Neural progenitor cell (in vitro differentiated cells): ENCODE measurements at regions not wholly inside any gene's neighbourhood (a gene's known extent, or its start where the extent isn't known, plus 50 kb on each side); places are given as distances from the start of the nearest gene placed in this dataset.

Experiments
- DNase-seq: peaks from one replicate; pipeline ENCODE4 v3.0.0-alpha.2; 2016; ENCODE audit warnings: low spot score
- H2AFZ ChIP-seq: fragments of 200-600 bp; sonication (generic); replicated peaks from 2 replicates; pipeline ENCODE4 v1.6.1; 2016; ENCODE audit warnings: antibody characterized with exemption
- H3F3A ChIP-seq: fragments of 200-600 bp; sonication (generic); 2 replicates; pipeline ENCODE4 v1.6.1; 2016; ENCODE audit warnings: antibody characterized with exemption, low read depth
- H3K27ac ChIP-seq: fragments of 200-600 bp; sonication (generic); 2 replicates; pipeline ENCODE4 v1.5.1; 2016; ENCODE audit warnings: mild to moderate bottlenecking
- H3K27me3 ChIP-seq: fragments of 200-600 bp; sonication (generic); 2 replicates; pipeline ENCODE4 v1.6.1; 2016; ENCODE audit warnings: mild to moderate bottlenecking, moderate library complexity
- H3K36me3 ChIP-seq: fragments of 200-600 bp; sonication (generic); 2 replicates; pipeline ENCODE4 v1.5.1; 2016
- H3K4me1 ChIP-seq: fragments of 200-600 bp; sonication (generic); 2 replicates; pipeline ENCODE4 v1.6.1; 2016; ENCODE audit warnings: mixed run types
- H3K4me2 ChIP-seq: fragments of 200-600 bp; sonication (generic); 2 replicates; pipeline ENCODE4 v1.6.1; 2016
- H3K4me3 ChIP-seq: fragments of 200-600 bp; sonication (generic); 2 replicates; pipeline ENCODE4 v1.5.1; 2016
- H3K79me2 ChIP-seq: fragments of 200-600 bp; sonication (generic); 2 replicates; pipeline ENCODE4 v1.6.1; 2016; ENCODE audit warnings: low read depth
- H3K9ac ChIP-seq: fragments of 200-600 bp; sonication (generic); 2 replicates; pipeline ENCODE4 v1.6.1; 2016
- H3K9me3 ChIP-seq: fragments of 200-600 bp; sonication (generic); 2 replicates; pipeline ENCODE4 v1.5.1; 2016; ENCODE audit warnings: low read depth
- H4K20me1 ChIP-seq: fragments of 200-600 bp; sonication (generic); 2 replicates; pipeline ENCODE4 v1.6.1; 2016; ENCODE audit warnings: low read depth
- H3K27ac Mint-ChIP-seq: 3 replicates; pipeline ENCODE4 v1.8.0; 2021; ENCODE audit warnings: mixed read lengths
- H3K27me3 Mint-ChIP-seq: 2 replicates; pipeline ENCODE4 v1.8.0; 2022; ENCODE audit warnings: low read depth, mild to moderate bottlenecking, inconsistent platforms, moderate library complexity, mixed read lengths; ENCODE audit not compliant: insufficient read depth
- H3K36me3 Mint-ChIP-seq: 3 replicates; pipeline ENCODE4 v1.8.0; 2021; ENCODE audit warnings: mixed read lengths
- H3K4me1 Mint-ChIP-seq: 3 replicates; pipeline ENCODE4 v1.8.0; 2021; ENCODE audit warnings: mixed read lengths
- H3K4me3 Mint-ChIP-seq: 3 replicates; pipeline ENCODE4 v1.8.0; 2021; ENCODE audit warnings: mild to moderate bottlenecking, moderate library complexity, mixed read lengths
- H3K9me3 Mint-ChIP-seq: 3 replicates; pipeline ENCODE4 v1.8.0; 2020; ENCODE audit warnings: mixed read lengths
- EZH2 ChIP-seq: fragments of 200-600 bp; sonication (generic); IDR thresholded peaks from 2 replicates; pipeline ENCODE4 v1.6.1; 2017; ENCODE audit warnings: antibody characterized with exemption, mild to moderate bottlenecking, moderate library complexity
- EZH2phosphoT487 ChIP-seq: fragments of 200-600 bp; sonication (generic); IDR thresholded peaks from 2 replicates; pipeline ENCODE4 v1.6.1; 2017; ENCODE audit warnings: antibody characterized with exemption
- TF ChIP-seq, protein P1 (sequence below): fragments of 200-600 bp; sonication (generic); IDR thresholded peaks from 2 replicates; pipeline ENCODE4 v1.5.1; 2017; ENCODE audit warnings: antibody characterized with exemption, mild to moderate bottlenecking

DNA sequence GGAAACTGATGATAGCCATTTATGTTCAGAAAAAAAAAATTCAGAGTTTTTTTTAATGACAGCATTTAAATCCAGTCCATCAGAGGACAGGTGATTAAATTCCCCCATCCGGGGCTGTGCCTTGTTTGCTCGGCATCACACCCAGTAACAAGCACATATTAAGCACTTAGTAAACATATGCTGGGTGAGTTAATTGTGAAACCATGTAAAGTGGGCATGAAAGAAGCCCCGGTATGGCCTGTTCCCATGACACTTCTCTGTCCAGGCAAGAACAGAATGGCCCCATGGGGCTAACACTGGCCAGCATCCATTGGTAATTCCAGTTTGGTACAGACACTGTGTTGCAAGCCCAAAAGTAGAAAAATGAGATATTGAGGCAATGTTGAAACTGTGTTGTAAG lies 220.8 kb upstream of the RNF32 start:
- Histone ChIP-seq H3K9ac (no peak overlapping the region), H3K4me2 (no peak overlapping the region), H3K9me3 (no peaks in the 10 kb centered on the region), H3K4me3 (no peak overlapping the region), H3K36me3 (no peaks in the 10 kb centered on the region), H3K27me3 (no peaks in the 10 kb centered on the region), H4K20me1 (no peaks in the 10 kb centered on the region), H3K79me2 (no peaks in the 10 kb centered on the region), H2AFZ (no peak overlapping the region), H3K4me1 (no peaks in the 10 kb centered on the region), H3K27ac (no peak overlapping the region), H3F3A (no peaks in the 10 kb centered on the region)
- DNase-seq: no peak
- H3K4me1 Mint-ChIP-seq: peaks cover 7% of the 10 kb centered on the region
- H3K4me3 Mint-ChIP-seq: no peak overlapping the region
- peaks cover 2% of the 10 kb centered on the region for H3K27me3 Mint-ChIP-seq
- no peaks in the 10 kb centered on the region for H3K36me3 Mint-ChIP-seq
- H3K27ac Mint-ChIP-seq: no peak overlapping the region
- no peak for TF ChIP-seq EZH2
- TF ChIP-seq, protein P1, sequence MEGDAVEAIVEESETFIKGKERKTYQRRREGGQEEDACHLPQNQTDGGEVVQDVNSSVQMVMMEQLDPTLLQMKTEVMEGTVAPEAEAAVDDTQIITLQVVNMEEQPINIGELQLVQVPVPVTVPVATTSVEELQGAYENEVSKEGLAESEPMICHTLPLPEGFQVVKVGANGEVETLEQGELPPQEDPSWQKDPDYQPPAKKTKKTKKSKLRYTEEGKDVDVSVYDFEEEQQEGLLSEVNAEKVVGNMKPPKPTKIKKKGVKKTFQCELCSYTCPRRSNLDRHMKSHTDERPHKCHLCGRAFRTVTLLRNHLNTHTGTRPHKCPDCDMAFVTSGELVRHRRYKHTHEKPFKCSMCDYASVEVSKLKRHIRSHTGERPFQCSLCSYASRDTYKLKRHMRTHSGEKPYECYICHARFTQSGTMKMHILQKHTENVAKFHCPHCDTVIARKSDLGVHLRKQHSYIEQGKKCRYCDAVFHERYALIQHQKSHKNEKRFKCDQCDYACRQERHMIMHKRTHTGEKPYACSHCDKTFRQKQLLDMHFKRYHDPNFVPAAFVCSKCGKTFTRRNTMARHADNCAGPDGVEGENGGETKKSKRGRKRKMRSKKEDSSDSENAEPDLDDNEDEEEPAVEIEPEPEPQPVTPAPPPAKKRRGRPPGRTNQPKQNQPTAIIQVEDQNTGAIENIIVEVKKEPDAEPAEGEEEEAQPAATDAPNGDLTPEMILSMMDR: no peak
- TF ChIP-seq EZH2phosphoT487: no peak
- peaks cover 4% of the 10 kb centered on the region for H3K9me3 Mint-ChIP-seq

DNA sequence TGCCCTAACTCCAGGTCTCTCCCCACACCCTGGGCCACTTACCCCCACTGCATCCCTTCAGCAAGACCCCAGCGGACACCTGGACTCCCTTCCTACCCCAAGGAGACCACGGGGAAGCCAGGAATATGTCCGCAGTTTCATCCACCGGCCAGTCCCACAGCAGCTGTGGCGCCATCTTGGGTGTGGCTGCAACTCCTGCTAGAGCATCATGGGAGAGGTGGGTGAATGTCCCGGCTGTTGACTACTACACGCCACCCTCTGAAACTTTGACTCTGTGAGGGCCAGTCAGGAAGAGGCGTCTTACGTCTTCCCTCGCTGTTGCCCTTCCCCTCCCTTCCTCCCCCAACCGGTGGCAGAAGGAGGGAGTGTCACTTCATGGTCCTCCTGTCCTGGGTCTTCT lies 238.3 kb upstream of the RNF32 start:
- Mint-ChIP-seq H3K27me3 (no peaks in the 10 kb centered on the region), H3K36me3 (no peaks in the 10 kb centered on the region), H3K4me1 (no peaks in the 10 kb centered on the region), H3K9me3 (no peaks in the 10 kb centered on the region), H3K4me3 (no peak overlapping the region), H3K27ac (no peak overlapping the region)
- Histone ChIP-seq H3K36me3 (no peaks in the 10 kb centered on the region), H3K9me3 (no peaks in the 10 kb centered on the region), H3K27ac (no peak overlapping the region), H3K4me2 (no peak overlapping the region), H3K27me3 (no peaks in the 10 kb centered on the region), H3F3A (no peaks in the 10 kb centered on the region), H2AFZ (no peak overlapping the region), H3K9ac (no peak overlapping the region), H3K4me1 (no peaks in the 10 kb centered on the region), H3K4me3 (no peak overlapping the region), H4K20me1 (no peaks in the 10 kb centered on the region), H3K79me2 (no peaks in the 10 kb centered on the region)
- no peak for DNase-seq
- TF ChIP-seq EZH2: no peak
- TF ChIP-seq, protein P1: no peak
- TF ChIP-seq EZH2phosphoT487: no peak

DNA sequence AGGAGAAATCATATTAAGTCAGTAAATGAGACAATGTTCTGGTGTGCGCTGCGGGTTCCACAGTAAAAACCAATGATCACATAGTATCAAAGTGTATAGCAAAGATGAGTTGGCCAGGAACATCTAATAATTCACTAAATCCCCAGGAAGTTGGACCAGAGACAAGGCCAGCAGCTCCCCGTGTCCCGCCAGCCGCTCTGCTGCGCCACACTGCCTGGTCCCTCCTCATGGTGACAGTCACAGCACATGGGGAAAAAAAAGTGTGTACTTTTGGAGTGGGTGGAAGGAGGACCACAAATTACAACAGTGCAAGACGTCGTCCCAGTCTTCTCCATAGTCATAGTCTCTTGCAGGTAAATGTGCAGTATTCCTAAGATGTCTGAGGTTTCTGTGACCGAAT lies 239.0 kb upstream of the RNF32 start:
- Histone ChIP-seq H3K79me2 (no peaks in the 10 kb centered on the region), H3K9ac (no peak overlapping the region), H3K27ac (no peak overlapping the region), H3K4me1 (no peaks in the 10 kb centered on the region), H3K4me2 (no peak overlapping the region), H2AFZ (no peak overlapping the region), H4K20me1 (no peaks in the 10 kb centered on the region), H3K36me3 (no peaks in the 10 kb centered on the region), H3K27me3 (no peaks in the 10 kb centered on the region), H3F3A (no peaks in the 10 kb centered on the region), H3K9me3 (no peaks in the 10 kb centered on the region), H3K4me3 (no peak overlapping the region)
- no peaks in the 10 kb centered on the region for H3K9me3 Mint-ChIP-seq
- H3K4me3 Mint-ChIP-seq: no peak overlapping the region
- H3K27ac Mint-ChIP-seq: no peak overlapping the region
- no peaks in the 10 kb centered on the region for H3K36me3 Mint-ChIP-seq
- no peaks in the 10 kb centered on the region for H3K27me3 Mint-ChIP-seq
- TF ChIP-seq EZH2phosphoT487 (no peak), EZH2 (no peak)
- TF ChIP-seq, protein P1: no peak
- no peaks in the 10 kb centered on the region for H3K4me1 Mint-ChIP-seq
- no peak for DNase-seq

DNA sequence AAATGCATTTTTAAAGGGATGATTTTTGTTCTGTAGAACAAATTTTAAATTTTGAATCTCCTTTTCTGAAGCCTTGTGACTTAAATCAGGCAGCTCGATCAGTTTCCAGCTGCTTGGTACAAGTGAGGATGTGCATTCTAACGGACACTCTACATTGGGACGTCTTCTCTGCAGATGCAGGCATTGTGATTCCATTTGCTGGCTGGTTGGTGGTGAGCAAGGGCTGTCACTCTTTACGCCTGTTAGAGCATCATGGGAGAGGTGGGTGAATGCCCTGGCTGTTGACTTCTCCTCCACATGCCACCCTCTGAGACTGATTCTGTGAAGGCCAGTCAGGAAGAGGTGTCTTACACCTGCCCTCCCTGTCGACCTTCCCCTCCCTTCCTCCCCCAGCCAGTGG lies 240.5 kb upstream of the RNF32 start:
- no peaks in the 10 kb centered on the region for H3K27me3 ChIP-seq
- H3K36me3 ChIP-seq: no peaks in the 10 kb centered on the region
- no peaks in the 10 kb centered on the region for H3K79me2 ChIP-seq
- H3K9ac ChIP-seq: no peak overlapping the region
- H3F3A ChIP-seq: no peaks in the 10 kb centered on the region
- no peaks in the 10 kb centered on the region for H3K4me1 Mint-ChIP-seq
- H3K4me1 ChIP-seq: no peaks in the 10 kb centered on the region
- DNase-seq: no peak
- no peaks in the 10 kb centered on the region for H4K20me1 ChIP-seq
- H2AFZ ChIP-seq: no peak overlapping the region
- no peaks in the 10 kb centered on the region for H3K36me3 Mint-ChIP-seq
- H3K4me3 ChIP-seq: no peak overlapping the region
- H3K9me3 ChIP-seq: no peaks in the 10 kb centered on the region
- no peak overlapping the region for H3K27ac Mint-ChIP-seq
- TF ChIP-seq EZH2 (no peak), EZH2phosphoT487 (no peak)
- TF ChIP-seq, protein P1: no peak
- H3K4me3 Mint-ChIP-seq: no peak overlapping the region
- H3K27me3 Mint-ChIP-seq: no peaks in the 10 kb centered on the region
- no peaks in the 10 kb centered on the region for H3K9me3 Mint-ChIP-seq
- no peak overlapping the region for H3K4me2 ChIP-seq
- no peak overlapping the region for H3K27ac ChIP-seq
